GM12864 (cell line): ENCODE measurements at regions not wholly inside any gene's neighbourhood (a gene's known extent, or its start where the extent isn't known, plus 50 kb on each side); places are given as distances from the start of the nearest gene placed in this dataset.

Source experiments
- DNase-seq: peaks from one replicate; pipeline ENCODE4 v3.0.0-alpha.2; 2011; ENCODE audit warnings: low read depth
- H3K4me3 ChIP-seq: 2 replicates; pipeline ENCODE4 v1.5.1; 2011; ENCODE audit warnings: mild to moderate bottlenecking, low read depth, low read length, control low read depth
- TF ChIP-seq, protein P1 (sequence below): IDR thresholded peaks from 2 replicates; pipeline ENCODE4 v1.5.1; 2011; ENCODE audit warnings: low read depth, mild to moderate bottlenecking, moderate library complexity, low read length, control low read depth, inconsistent platforms; ENCODE audit errors: missing control alignments

DNA sequence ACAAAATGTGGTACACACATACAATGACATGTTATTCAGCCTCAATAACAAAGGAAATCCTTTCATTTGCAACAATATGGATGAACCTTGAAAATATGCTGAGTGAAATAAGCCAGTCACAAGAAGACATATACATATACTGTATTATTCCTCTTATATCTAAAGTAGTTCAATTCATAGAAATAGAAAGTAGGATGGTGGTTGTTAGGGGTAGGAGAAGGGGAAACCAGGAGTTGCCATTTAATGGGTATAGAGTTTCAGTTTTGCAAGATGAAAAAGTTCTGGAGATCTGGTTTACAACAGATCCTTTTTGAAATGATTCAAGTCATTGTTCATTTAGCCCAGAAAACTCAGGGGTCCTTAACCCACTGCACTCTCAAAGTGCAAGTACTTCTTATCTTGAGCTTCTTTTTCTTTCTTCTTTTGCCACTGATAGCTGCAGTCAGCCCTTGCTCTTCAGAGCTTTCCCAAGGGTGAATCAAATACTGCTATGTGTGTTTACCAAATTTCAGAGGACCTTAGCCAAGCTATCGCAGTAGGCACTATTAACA lies 208.0 kb upstream of the EOMES start:
- DNase-seq: no peak
- no peak overlapping the region for H3K4me3 ChIP-seq
- TF ChIP-seq, protein P1, sequence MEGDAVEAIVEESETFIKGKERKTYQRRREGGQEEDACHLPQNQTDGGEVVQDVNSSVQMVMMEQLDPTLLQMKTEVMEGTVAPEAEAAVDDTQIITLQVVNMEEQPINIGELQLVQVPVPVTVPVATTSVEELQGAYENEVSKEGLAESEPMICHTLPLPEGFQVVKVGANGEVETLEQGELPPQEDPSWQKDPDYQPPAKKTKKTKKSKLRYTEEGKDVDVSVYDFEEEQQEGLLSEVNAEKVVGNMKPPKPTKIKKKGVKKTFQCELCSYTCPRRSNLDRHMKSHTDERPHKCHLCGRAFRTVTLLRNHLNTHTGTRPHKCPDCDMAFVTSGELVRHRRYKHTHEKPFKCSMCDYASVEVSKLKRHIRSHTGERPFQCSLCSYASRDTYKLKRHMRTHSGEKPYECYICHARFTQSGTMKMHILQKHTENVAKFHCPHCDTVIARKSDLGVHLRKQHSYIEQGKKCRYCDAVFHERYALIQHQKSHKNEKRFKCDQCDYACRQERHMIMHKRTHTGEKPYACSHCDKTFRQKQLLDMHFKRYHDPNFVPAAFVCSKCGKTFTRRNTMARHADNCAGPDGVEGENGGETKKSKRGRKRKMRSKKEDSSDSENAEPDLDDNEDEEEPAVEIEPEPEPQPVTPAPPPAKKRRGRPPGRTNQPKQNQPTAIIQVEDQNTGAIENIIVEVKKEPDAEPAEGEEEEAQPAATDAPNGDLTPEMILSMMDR: no peak

DNA sequence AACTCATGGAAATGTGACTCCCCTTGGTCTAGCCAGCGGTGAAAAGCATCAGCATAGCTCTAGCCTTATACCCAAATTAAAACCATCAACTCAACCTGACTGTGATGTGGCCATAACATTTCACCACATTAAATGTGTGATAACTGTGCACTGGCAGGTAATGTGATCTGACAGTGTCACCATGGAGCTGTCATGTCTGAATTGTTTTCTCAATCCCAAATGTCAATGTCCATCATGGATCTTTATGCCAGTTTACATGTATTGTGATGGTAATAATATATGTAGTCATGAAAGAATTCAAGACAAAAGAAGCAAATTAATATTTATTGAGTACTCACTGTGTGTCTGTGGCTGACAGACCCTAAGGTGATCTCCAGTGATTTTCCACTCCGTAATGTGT lies 213.4 kb upstream of the EOMES start:
- H3K4me3 ChIP-seq: no peak overlapping the region
- DNase-seq: no peak
- TF ChIP-seq, protein P1: no peak

DNA sequence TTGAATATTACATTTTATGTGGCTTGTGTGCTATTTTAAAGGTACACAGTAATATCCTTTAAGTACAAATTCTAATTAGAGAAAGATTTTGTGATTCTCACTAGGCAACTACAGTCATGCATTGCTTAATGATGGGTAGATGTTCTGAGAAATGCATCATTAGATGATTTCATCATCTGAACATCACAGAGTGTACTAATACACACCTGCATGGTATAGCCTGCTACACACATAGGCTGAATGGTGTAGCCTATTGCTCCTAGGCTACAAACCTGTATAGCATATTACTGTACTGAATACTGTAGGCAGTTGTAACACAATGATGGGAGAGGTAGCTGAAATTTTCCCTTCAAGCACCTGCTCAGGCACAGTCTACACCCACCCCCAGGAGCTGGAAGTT lies 217.4 kb upstream of the EOMES start:
- TF ChIP-seq, protein P1: no peak
- no peak overlapping the region for H3K4me3 ChIP-seq

DNA sequence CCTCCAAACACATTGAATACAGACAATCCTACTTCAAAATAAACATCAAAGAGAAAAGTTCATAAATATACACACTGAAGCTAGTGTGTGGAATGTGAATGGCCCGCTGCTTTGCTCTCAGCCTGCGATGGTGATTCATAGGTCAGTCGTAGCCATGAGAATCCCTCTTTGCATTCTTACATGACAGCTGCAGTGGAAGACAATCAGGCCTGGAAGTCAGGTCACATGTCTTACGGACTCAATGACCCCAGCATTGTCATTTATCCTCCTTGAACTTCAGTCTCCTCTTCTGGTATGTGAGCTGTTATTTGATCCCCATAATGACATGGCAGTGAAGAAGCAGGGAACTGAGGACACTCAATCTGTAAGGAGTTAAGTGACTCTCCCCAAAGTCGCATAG lies 217.8 kb upstream of the EOMES start:
- TF ChIP-seq, protein P1: no peak
- no peak overlapping the region for H3K4me3 ChIP-seq
- DNase-seq: no peak

More for the DNA sequence above, 217.4 kb upstream of the EOMES start:
- DNase-seq: no peak

DNA sequence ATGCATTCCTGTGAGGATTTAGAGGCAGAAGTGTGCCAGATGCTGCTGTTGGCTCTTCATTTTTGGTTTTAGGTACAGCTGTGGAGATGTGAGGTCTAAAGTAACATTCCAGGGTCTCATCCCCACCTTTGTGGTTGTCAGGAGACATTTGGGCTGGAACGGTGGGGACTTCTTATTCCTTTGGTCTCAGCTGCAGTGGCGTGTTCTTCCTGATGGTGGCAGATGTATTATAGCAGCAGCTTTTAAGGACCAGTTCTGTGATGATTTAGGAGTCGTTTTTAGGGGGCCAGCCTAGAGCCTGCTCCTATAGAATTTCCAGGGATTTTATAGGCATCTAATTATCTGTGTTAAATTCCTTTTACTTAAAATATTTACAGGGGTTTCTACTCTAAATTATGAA lies 221.0 kb upstream of the EOMES start:
- TF ChIP-seq, protein P1: peak; percentile 18
- H3K4me3 ChIP-seq: no peak overlapping the region
- no peak for DNase-seq

DNA sequence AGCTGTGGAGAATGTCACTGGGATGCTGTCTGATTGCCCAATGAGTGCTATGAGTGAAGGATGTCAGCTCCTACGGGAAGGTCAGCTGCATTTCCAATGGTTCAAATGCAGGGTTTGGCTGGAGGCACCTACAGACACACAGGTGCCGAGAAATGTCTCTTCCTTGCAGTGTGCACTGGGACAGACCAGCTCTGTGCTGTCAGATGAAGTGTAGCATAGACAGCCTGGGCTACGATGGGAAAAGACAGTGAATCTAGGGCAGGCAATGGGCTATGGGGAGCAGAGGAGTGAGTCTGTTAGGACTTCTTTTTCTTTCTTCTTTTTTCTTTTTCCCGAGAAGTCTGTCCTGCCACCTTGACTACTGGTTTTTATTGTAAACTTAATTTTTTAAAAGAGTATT lies 223.1 kb upstream of the EOMES start:
- DNase-seq: no peak
- TF ChIP-seq, protein P1: no peak
- no peak overlapping the region for H3K4me3 ChIP-seq

DNA sequence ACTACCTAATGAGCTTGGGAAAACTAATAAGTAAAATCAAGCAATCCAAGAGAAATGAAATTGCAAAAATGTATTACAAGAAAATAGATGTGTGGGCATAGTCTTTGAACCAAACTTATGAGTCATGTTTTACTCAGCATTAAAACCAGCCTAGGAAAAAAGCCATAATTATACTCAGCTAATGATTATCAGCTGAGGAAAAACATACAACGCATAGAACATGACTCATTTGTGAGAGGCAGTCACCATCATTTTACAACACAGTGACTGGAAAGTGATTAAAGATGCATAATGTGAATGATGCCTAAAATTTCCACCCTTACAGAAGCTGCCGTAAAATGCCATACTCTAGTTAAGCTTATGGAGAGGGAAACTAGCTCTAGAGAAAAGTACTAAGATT lies 238.0 kb upstream of the EOMES start:
- TF ChIP-seq, protein P1: no peak
- DNase-seq: no peak
- H3K4me3 ChIP-seq: no peak overlapping the region
